ENCODE measurements at regions not wholly inside any gene's neighbourhood (a gene's known extent, or its start where the extent isn't known, plus 50 kb on each side); places are given as distances from the start of the nearest gene placed in this dataset.

DNA sequence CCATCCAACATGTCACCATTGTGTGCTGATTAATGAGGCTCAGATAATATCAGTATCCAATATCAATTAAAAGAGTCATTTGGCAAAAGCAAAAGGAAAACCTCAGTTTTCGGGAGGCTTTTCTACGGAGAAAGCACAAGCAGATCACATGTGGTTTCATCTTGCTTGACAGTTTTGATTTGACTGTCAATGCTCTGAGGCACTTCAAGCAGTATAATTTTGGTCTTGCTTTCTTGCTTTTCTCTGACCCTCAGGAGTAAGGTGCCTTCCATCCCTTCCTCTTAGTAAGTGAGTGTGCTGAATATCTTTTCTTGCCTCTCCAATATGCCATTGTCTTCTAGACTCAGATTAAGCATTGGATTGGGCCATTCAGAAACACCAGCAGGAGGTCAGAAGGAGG is 115.5 kb upstream of the CALCR start:
- no peak overlapping the region for H2AK9ac ChIP-seq (replicated peaks; ENCODE audit: low read depth, low read length, poor library complexity)
- no peak overlapping the region for H2BK20ac ChIP-seq (ENCODE audit: low read depth, low read length)
- no peak overlapping the region for H3K23ac ChIP-seq (ENCODE audit: low read depth, low read length)
- no peak overlapping the region for H3K4me2 ChIP-seq (ENCODE audit: low read depth, low read length)
- H3K4me1 ChIP-seq (ENCODE audit: control insufficient read depth, insufficient read depth, low read length), result no peaks in the 10 kb centered on the region
- BruUV-seq (replicated peaks), result no TSS peak
- no peak for ATAC-seq (ENCODE audit: low read depth)
- no peaks in the 10 kb centered on the region for H3K9me3 ChIP-seq (ENCODE audit: control insufficient read depth, insufficient read depth, low read length)
- H3K36me3 ChIP-seq (ENCODE audit: control insufficient read depth, insufficient read depth, low read length), result no peaks in the 10 kb centered on the region
- no peak overlapping the region for H3K9ac ChIP-seq (ENCODE audit: low read depth, low read length)
- TF ChIP-seq, protein P1, sequence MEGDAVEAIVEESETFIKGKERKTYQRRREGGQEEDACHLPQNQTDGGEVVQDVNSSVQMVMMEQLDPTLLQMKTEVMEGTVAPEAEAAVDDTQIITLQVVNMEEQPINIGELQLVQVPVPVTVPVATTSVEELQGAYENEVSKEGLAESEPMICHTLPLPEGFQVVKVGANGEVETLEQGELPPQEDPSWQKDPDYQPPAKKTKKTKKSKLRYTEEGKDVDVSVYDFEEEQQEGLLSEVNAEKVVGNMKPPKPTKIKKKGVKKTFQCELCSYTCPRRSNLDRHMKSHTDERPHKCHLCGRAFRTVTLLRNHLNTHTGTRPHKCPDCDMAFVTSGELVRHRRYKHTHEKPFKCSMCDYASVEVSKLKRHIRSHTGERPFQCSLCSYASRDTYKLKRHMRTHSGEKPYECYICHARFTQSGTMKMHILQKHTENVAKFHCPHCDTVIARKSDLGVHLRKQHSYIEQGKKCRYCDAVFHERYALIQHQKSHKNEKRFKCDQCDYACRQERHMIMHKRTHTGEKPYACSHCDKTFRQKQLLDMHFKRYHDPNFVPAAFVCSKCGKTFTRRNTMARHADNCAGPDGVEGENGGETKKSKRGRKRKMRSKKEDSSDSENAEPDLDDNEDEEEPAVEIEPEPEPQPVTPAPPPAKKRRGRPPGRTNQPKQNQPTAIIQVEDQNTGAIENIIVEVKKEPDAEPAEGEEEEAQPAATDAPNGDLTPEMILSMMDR (conservative IDR thresholded peaks at IDR 0.05; ENCODE audit: low read depth, low read length), result no peak
- TF ChIP-seq MAFK (IDR thresholded peaks at IDR 0.05; ENCODE audit: low read depth, low read length) (no peak), FOS (IDR thresholded peaks at IDR 0.05; ENCODE audit: low read depth, low read length) (no peak), POLR2A (IDR thresholded peaks at IDR 0.05; ENCODE audit: low read depth, low read length) (no peak), CHD1 (IDR thresholded peaks at IDR 0.05; ENCODE audit: low read depth, low read length) (no peak), CEBPB (IDR thresholded peaks at IDR 0.05; ENCODE audit: low read depth, low read length) (no peak), RAD21 (IDR thresholded peaks at IDR 0.05; ENCODE audit: low read length) (no peak), NFE2L2 (IDR thresholded peaks at IDR 0.05; ENCODE audit: low read depth, low read length) (no peak), SMC3 (IDR thresholded peaks at IDR 0.05; ENCODE audit: low read depth, low read length) (no peak), MAZ (IDR thresholded peaks at IDR 0.05; ENCODE audit: borderline replicate concordance, low read depth, low read length) (no peak), RCOR1 (IDR thresholded peaks at IDR 0.05; ENCODE audit: insufficient replicate concordance, low read length) (no peak), BHLHE40 (IDR thresholded peaks at IDR 0.05; ENCODE audit: low read depth, low read length) (no peak), RFX5 (IDR thresholded peaks at IDR 0.05; ENCODE audit: low read depth, low read length) (no peak), MXI1 (IDR thresholded peaks at IDR 0.05; ENCODE audit: borderline replicate concordance, low read depth, low read length) (no peak)
- TF ChIP-seq, protein P2, sequence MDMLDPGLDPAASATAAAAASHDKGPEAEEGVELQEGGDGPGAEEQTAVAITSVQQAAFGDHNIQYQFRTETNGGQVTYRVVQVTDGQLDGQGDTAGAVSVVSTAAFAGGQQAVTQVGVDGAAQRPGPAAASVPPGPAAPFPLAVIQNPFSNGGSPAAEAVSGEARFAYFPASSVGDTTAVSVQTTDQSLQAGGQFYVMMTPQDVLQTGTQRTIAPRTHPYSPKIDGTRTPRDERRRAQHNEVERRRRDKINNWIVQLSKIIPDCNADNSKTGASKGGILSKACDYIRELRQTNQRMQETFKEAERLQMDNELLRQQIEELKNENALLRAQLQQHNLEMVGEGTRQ (IDR thresholded peaks at IDR 0.05; ENCODE audit: low read depth, low read length), result no peak
- TF ChIP-seq, protein P3, sequence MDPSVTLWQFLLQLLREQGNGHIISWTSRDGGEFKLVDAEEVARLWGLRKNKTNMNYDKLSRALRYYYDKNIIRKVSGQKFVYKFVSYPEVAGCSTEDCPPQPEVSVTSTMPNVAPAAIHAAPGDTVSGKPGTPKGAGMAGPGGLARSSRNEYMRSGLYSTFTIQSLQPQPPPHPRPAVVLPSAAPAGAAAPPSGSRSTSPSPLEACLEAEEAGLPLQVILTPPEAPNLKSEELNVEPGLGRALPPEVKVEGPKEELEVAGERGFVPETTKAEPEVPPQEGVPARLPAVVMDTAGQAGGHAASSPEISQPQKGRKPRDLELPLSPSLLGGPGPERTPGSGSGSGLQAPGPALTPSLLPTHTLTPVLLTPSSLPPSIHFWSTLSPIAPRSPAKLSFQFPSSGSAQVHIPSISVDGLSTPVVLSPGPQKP (IDR thresholded peaks at IDR 0.05; ENCODE audit: borderline replicate concordance, low read depth, low read length), result no peak
- H3K27me3 ChIP-seq (ENCODE audit: control insufficient read depth, insufficient read depth, low read length), result peaks cover 2% of the 10 kb centered on the region
- no peak overlapping the region for H3K4me3 ChIP-seq (ENCODE audit: insufficient read depth, low read depth, low read length)
- POLR2A ChIA-PET (ENCODE audit: unreplicated experiment), result no interaction called here
- H3K56ac ChIP-seq (ENCODE audit: extremely low read depth, insufficient read depth, low read length), result no peak overlapping the region
- no peak overlapping the region for H2BK15ac ChIP-seq (ENCODE audit: low read depth, low read length)
- H2BK120ac ChIP-seq (ENCODE audit: low read depth, low read length), result no peak overlapping the region
- H2AK5ac ChIP-seq (ENCODE audit: low read depth, low read length), result no peak overlapping the region
- no peak overlapping the region for H2AFZ ChIP-seq (replicated peaks; ENCODE audit: low read length, poor library complexity)
- no peak overlapping the region for H3K18ac ChIP-seq (ENCODE audit: low read depth, low read length)
- dilution Hi-C loops (cut with HindIII; ENCODE audit: low sequenced_read_pairs, unreplicated experiment) (no loop called here), in situ Hi-C loops (cut with MboI; ENCODE audit: low sequenced_read_pairs) (no loop called here), intact Hi-C loops (cut with micrococcal nuclease) (no loop called here)
- H4K91ac ChIP-seq (ENCODE audit: insufficient read depth, low read depth, low read length), result no peak overlapping the region
- H3K4ac ChIP-seq (ENCODE audit: low read depth, low read length), result no peak overlapping the region
- H3K27ac ChIP-seq (ENCODE audit: insufficient read depth, low read length), result no peak overlapping the region
- no peak overlapping the region for H4K8ac ChIP-seq (ENCODE audit: low read depth in 2 of 2, low read length in 2 of 2)
- H3K9me1 ChIP-seq (ENCODE audit: insufficient read depth, low read length), result no peaks in the 10 kb centered on the region
- CTCF ChIA-PET, result interaction anchor here (0.7 kb wide), 1 partner anchor 19 kb away, joined by 3 read pairs; no protein-coding TSS in a partner anchor
- no peak for DNase-seq
- no peak overlapping the region for H4K5ac ChIP-seq (ENCODE audit: low read depth, low read length)
- H2BK5ac ChIP-seq (ENCODE audit: low read depth, low read length, poor library complexity, severe bottlenecking), result no peak overlapping the region
- no peaks in the 10 kb centered on the region for H3K79me1 ChIP-seq (ENCODE audit: low read depth in 1 of 2, low read length in 2 of 2)
- no peak overlapping the region for H3K14ac ChIP-seq (replicated peaks; ENCODE audit: low read depth, low read length)
- no peaks in the 10 kb centered on the region for H4K20me1 ChIP-seq (ENCODE audit: insufficient read depth, low read length)
- WGBS, 2 experiments (ENCODE audit: extremely low coverage in 2 of 2, insufficient read length in 1 of 2), result no CpG with 5 or more reads among the region's 2 CpGs

All from IMR-90 (cell line).